ENCODE measurements at regions not wholly inside any gene's neighbourhood (a gene's known extent, or its start where the extent isn't known, plus 50 kb on each side); places are given as distances from the start of the nearest gene placed in this dataset.

- TF ChIP-seq POLR2A (IDR thresholded peaks at IDR 0.05; ENCODE audit: low read depth, low read length) = no peak
- TF ChIP-seq POLR2AphosphoS5 (IDR thresholded peaks at IDR 0.05; ENCODE audit: low read depth, low read length) = no peak
- no peak for TF ChIP-seq TAF1 (IDR thresholded peaks at IDR 0.05; ENCODE audit: borderline replicate concordance, low read depth, low read length)
Observed at GRCh38 chr17:72053449-72053848, 67.4 kb upstream of the SOX9 start.
